ENCODE measurements at regions not wholly inside any gene's neighbourhood (a gene's known extent, or its start where the extent isn't known, plus 50 kb on each side); places are given as distances from the start of the nearest gene placed in this dataset.

- H3K9me3 ChIP-seq (ENCODE audit: low read depth), result no peaks in the 10 kb centered on the region
- TF ChIP-seq CTCF (IDR thresholded peaks at IDR 0.05; ENCODE audit: low read depth, low read length), result no peak
- DNase-seq (ENCODE audit: low read depth in 1 of 2, low spot score in 1 of 2), result no peak
Measured at GRCh38 chr12:46884362-46884761, 58.6 kb upstream of the SLC38A4 start.

GRCh38 chr12:46886541-46887041 lies 60.8 kb upstream of the SLC38A4 start:
- Histone ChIP-seq H3K36me3 (no peaks in the 10 kb centered on the region), H3K27ac (no peak overlapping the region), H3K4me1 (ENCODE audit: low read depth) (no peaks in the 10 kb centered on the region), H3K4me3 (no peak overlapping the region), H3K27me3 (no peaks in the 10 kb centered on the region), H3K9me3 (ENCODE audit: low read depth) (no peaks in the 10 kb centered on the region)
- DNase-seq (ENCODE audit: low read depth in 1 of 2, low spot score in 1 of 2), result no peak
- TF ChIP-seq CTCF (IDR thresholded peaks at IDR 0.05; ENCODE audit: low read depth, low read length), result no peak

More at GRCh38 chr12:46884362-46884761, 58.6 kb upstream of the SLC38A4 start:
- no peak overlapping the region for H3K4me3 ChIP-seq
- no peaks in the 10 kb centered on the region for H3K4me1 ChIP-seq (ENCODE audit: low read depth)
- no peaks in the 10 kb centered on the region for H3K27me3 ChIP-seq
- H3K27ac ChIP-seq, result no peak overlapping the region
- no peaks in the 10 kb centered on the region for H3K36me3 ChIP-seq

- TF ChIP-seq CTCF (IDR thresholded peaks at IDR 0.05; ENCODE audit: low read depth, low read length), result no peak
Measured at GRCh38 chr12:46887870-46888269, 62.1 kb upstream of the SLC38A4 start.

GRCh38 chr12:46888568-46888967 lies 62.8 kb upstream of the SLC38A4 start:
- H3K4me3 ChIP-seq, result no peak overlapping the region
- no peak for DNase-seq (ENCODE audit: low read depth in 1 of 2, low spot score in 1 of 2)
- no peak for TF ChIP-seq CTCF (IDR thresholded peaks at IDR 0.05; ENCODE audit: low read depth, low read length)
- no peaks in the 10 kb centered on the region for H3K27me3 ChIP-seq
- H3K36me3 ChIP-seq, result no peaks in the 10 kb centered on the region
- no peaks in the 10 kb centered on the region for H3K9me3 ChIP-seq (ENCODE audit: low read depth)
- H3K4me1 ChIP-seq (ENCODE audit: low read depth), result no peaks in the 10 kb centered on the region
- no peak overlapping the region for H3K27ac ChIP-seq

More at GRCh38 chr12:46887870-46888269, 62.1 kb upstream of the SLC38A4 start:
- DNase-seq (ENCODE audit: low read depth in 1 of 2, low spot score in 1 of 2), result no peak
- no peak overlapping the region for H3K4me3 ChIP-seq
- H3K36me3 ChIP-seq, result no peaks in the 10 kb centered on the region
- H3K27ac ChIP-seq, result no peak overlapping the region
- no peaks in the 10 kb centered on the region for H3K27me3 ChIP-seq
- no peaks in the 10 kb centered on the region for H3K9me3 ChIP-seq (ENCODE audit: low read depth)
- H3K4me1 ChIP-seq (ENCODE audit: low read depth), result no peaks in the 10 kb centered on the region

- no peaks in the 10 kb centered on the region for H3K36me3 ChIP-seq
- no peak overlapping the region for H3K27ac ChIP-seq
- H3K4me1 ChIP-seq (ENCODE audit: low read depth), result no peaks in the 10 kb centered on the region
- no peaks in the 10 kb centered on the region for H3K9me3 ChIP-seq (ENCODE audit: low read depth)
- H3K4me3 ChIP-seq, result no peak overlapping the region
- H3K27me3 ChIP-seq, result no peaks in the 10 kb centered on the region
- no peak for DNase-seq (ENCODE audit: low read depth in 1 of 2, low spot score in 1 of 2)
- TF ChIP-seq CTCF (IDR thresholded peaks at IDR 0.05; ENCODE audit: low read depth, low read length), result no peak
Measured at GRCh38 chr12:46891306-46891705, 65.5 kb upstream of the SLC38A4 start.

Measured in cardiac muscle cell (in vitro differentiated cells and primary cell).